ENCODE measurements at regions not wholly inside any gene's neighbourhood (a gene's known extent, or its start where the extent isn't known, plus 50 kb on each side); places are given as distances from the start of the nearest gene placed in this dataset.

DNA sequence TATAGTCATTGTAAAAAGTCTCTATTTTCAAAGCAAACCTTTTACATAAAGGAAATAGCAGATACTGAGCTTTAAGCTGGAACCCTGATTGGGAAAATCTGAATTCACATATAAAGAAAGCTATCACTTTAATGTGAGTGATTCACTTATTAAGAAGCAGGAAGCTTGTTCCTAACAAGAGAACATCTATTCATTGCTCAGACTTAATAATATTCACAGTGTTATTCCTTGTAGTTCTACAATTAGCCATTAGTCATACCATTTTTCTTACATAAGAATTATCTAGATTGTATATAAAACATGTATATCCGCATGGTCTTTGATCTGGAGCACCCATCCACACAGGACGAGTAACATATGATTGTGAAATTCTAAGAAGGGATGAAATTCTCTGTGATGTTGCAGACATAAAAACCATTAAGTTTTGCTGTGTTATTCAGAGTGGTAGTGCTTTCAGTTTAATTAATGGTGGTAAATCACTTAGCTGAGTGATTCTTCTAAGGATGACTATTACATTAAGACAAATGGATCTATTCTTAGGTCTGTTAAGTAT lies 71.1 kb upstream of the FOXQ1 start:
- CTCF ChIA-PET = no interaction called here
- Mint-ChIP-seq H3K9me3 (ENCODE audit: low read depth) (no peaks in the 10 kb centered on the region), H3K36me3 (no peaks in the 10 kb centered on the region), H3K4me1 (no peaks in the 10 kb centered on the region), H3K27ac (no peak overlapping the region), H3K4me3 (no peak overlapping the region), H3K27me3 (no peaks in the 10 kb centered on the region)
- ATAC-seq = no peak
- DNase-seq = no peak

DNA sequence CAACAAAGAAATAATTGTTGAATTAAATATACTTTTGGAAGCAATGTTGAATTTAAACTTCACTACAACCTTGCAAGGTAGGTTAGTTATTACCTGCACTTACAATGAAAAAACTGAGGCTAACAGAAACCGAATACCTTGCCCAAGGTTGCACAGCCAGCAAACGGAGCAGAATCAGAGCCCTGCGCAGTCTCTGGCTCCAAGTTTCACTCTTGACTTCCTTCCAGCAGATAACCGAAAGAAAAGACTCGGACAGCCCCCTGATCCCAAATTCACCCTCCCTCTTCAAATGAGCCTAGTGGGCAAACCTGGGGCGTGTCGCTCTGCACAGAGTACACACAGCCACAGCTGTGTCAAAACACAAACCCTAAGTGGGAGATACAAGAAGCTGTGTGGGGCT lies 72.1 kb upstream of the FOXQ1 start:
- DNase-seq (no peak), ATAC-seq (no peak)
- Mint-ChIP-seq H3K9me3 (ENCODE audit: low read depth) (no peaks in the 10 kb centered on the region), H3K36me3 (no peaks in the 10 kb centered on the region), H3K27ac (no peak overlapping the region), H3K27me3 (no peaks in the 10 kb centered on the region), H3K4me1 (no peaks in the 10 kb centered on the region), H3K4me3 (no peak overlapping the region)
- CTCF ChIA-PET = no interaction called here

DNA sequence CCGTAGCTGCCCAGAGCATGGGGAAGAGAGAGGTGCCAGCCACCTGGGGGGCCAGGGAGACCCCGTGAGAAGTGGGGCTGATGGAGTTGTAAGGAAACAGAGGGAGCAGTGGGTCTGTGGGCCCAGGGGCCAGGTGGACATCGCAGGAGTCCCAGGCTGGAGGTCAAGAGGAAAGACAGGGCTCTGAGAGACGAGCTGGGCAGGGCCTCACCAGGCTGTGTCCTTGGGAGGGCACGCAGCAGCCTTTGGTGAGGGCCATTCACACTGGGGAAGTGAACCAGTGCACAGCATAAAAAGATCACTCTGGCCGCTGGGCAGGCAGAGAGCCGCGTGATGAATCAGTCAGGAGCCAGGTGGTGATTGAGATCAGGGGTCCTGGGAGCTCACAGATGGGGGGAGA lies 73.9 kb upstream of the FOXQ1 start:
- Mint-ChIP-seq H3K4me1 (no peaks in the 10 kb centered on the region), H3K9me3 (ENCODE audit: low read depth) (no peaks in the 10 kb centered on the region)

GRCh38 chr6:1237636-1238035 lies 74.3 kb upstream of the FOXQ1 start:
- Mint-ChIP-seq H3K36me3 (no peaks in the 10 kb centered on the region), H3K9me3 (ENCODE audit: low read depth) (no peaks in the 10 kb centered on the region), H3K27me3 (no peaks in the 10 kb centered on the region), H3K4me1 (no peaks in the 10 kb centered on the region), H3K27ac (no peak overlapping the region), H3K4me3 (no peak overlapping the region)
- ATAC-seq = no peak
- no peak for DNase-seq
- CTCF ChIA-PET = no interaction called here

More for the DNA sequence above, 73.9 kb upstream of the FOXQ1 start:
- DNase-seq (no peak), ATAC-seq (no peak)
- Mint-ChIP-seq H3K4me3 (no peak overlapping the region), H3K36me3 (no peaks in the 10 kb centered on the region), H3K27me3 (no peaks in the 10 kb centered on the region), H3K27ac (no peak overlapping the region)
- CTCF ChIA-PET = no interaction called here

DNA sequence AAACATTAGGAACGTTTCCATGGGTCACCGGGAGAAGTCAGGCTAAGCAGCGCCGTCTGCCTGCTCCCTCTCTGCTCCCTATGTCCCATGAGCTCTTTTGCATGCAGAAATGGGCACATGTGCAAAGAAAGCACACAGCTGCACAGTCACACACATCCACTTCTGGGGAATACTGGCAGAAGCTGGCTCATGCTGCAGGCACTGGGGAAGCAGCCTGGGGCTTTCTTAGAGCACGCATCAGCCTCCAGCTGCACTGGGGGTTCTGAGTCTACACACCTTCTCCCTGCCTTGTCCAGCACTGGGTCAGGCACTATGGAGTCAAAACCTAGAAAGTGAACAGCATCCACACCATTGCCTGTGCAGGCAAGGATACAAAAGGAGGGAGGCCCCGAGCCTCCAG lies 76.1 kb upstream of the FOXQ1 start:
- Mint-ChIP-seq H3K27ac (no peak overlapping the region), H3K4me1 (no peaks in the 10 kb centered on the region), H3K27me3 (no peaks in the 10 kb centered on the region), H3K36me3 (no peaks in the 10 kb centered on the region), H3K4me3 (no peak overlapping the region), H3K9me3 (ENCODE audit: low read depth) (no peaks in the 10 kb centered on the region)
- DNase-seq (no peak), ATAC-seq (no peak)
- CTCF ChIA-PET = no interaction called here

GRCh38 chr6:1233924-1234323 lies 78.0 kb upstream of the FOXQ1 start:
- DNase-seq (no peak), ATAC-seq (no peak)
- Mint-ChIP-seq H3K4me1 (no peaks in the 10 kb centered on the region), H3K36me3 (no peaks in the 10 kb centered on the region), H3K9me3 (ENCODE audit: low read depth) (no peaks in the 10 kb centered on the region), H3K27me3 (no peaks in the 10 kb centered on the region), H3K27ac (no peak overlapping the region), H3K4me3 (no peak overlapping the region)
- CTCF ChIA-PET = no interaction called here

DNA sequence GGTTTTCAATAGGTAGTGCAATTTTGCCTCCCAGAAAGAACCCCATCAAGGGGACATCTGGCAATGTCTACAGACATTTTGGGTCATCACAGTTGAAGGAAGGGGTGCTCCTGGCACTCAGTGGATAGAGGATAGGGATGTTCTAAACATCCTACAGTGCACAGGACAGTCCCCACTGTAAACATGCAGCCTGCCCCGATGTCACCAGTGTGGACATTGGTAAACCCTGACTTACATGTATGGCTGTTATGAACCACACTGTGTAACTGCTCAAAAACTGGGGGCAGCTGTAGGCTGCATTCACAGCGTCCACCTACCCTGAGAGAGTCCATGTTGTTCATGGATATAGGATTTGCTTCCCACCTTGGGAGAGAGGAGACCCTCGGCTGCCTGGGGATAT lies 79.3 kb upstream of the FOXQ1 start:
- H3K27ac Mint-ChIP-seq = no peak overlapping the region
- H3K36me3 Mint-ChIP-seq = no peaks in the 10 kb centered on the region
- CTCF ChIA-PET = no interaction called here
- no peak for DNase-seq
- no peaks in the 10 kb centered on the region for H3K4me1 Mint-ChIP-seq
- no peak overlapping the region for H3K4me3 Mint-ChIP-seq
- no peaks in the 10 kb centered on the region for H3K27me3 Mint-ChIP-seq
- ATAC-seq = no peak
- no peaks in the 10 kb centered on the region for H3K9me3 Mint-ChIP-seq (ENCODE audit: low read depth)

GRCh38 chr6:1231941-1232340 lies 80.0 kb upstream of the FOXQ1 start:
- ATAC-seq = no peak
- Mint-ChIP-seq H3K27me3 (no peaks in the 10 kb centered on the region), H3K4me1 (no peaks in the 10 kb centered on the region), H3K4me3 (no peak overlapping the region), H3K9me3 (ENCODE audit: low read depth) (no peaks in the 10 kb centered on the region), H3K27ac (no peak overlapping the region), H3K36me3 (no peaks in the 10 kb centered on the region)
- CTCF ChIA-PET = no interaction called here
- no peak for DNase-seq

- Mint-ChIP-seq H3K36me3 (no peaks in the 10 kb centered on the region), H3K4me1 (no peaks in the 10 kb centered on the region), H3K4me3 (no peak overlapping the region), H3K27me3 (no peaks in the 10 kb centered on the region), H3K27ac (no peak overlapping the region), H3K9me3 (ENCODE audit: low read depth) (no peaks in the 10 kb centered on the region)
- no peak for DNase-seq
- ATAC-seq = no peak
- CTCF ChIA-PET = no interaction called here
These were observed 81.0 kb upstream of the FOXQ1 start for GRCh38 chr6:1230689-1231605.

DNA sequence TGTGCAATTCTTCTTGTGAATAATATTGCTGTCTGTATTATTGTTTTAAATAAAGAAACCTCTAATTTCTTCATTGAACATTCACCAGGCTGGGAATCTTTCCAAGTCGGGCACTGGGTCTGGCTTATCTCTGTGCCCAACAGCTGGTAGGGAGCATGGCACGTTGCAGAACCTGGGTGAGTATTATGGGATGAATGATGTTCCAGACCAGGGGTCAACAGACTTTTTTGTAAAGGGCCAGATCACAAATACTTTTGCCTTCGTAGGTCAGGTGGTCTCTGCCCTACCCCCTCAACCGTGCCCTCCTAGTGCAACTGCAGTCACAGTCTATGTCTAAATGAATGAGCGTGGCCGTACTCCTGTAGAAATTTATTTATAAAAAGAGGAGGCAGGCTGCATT lies 81.6 kb upstream of the FOXQ1 start:
- no peak overlapping the region for H3K27ac Mint-ChIP-seq
- CTCF ChIA-PET = no interaction called here
- H3K27me3 Mint-ChIP-seq = no peaks in the 10 kb centered on the region
- H3K9me3 Mint-ChIP-seq (ENCODE audit: low read depth) = no peaks in the 10 kb centered on the region
- DNase-seq (no peak), ATAC-seq (no peak)
- H3K4me3 Mint-ChIP-seq = no peak overlapping the region
- no peaks in the 10 kb centered on the region for H3K36me3 Mint-ChIP-seq
- H3K4me1 Mint-ChIP-seq = no peaks in the 10 kb centered on the region

DNA sequence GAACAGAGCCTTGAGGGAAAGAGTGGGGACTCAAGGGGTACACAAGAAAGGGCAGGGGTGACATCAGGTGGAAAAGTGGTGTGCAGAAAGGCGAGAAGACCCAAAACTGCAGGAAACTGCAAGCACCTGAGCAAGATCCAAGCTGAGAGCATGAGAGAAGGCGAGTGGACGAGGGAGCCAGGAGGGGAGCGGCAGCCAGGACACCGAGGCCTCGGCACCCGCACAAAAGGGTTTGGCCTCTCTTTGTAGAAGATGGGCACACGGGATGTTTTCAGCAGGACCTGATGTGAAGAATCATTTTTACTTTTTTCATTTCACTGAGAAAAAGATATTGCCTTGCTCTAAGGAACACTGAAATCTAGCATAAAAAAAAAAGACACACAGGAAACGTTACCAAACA lies 82.1 kb upstream of the FOXQ1 start:
- Mint-ChIP-seq H3K36me3 (no peaks in the 10 kb centered on the region), H3K27ac (no peak overlapping the region)
- ATAC-seq = no peak

DNA sequence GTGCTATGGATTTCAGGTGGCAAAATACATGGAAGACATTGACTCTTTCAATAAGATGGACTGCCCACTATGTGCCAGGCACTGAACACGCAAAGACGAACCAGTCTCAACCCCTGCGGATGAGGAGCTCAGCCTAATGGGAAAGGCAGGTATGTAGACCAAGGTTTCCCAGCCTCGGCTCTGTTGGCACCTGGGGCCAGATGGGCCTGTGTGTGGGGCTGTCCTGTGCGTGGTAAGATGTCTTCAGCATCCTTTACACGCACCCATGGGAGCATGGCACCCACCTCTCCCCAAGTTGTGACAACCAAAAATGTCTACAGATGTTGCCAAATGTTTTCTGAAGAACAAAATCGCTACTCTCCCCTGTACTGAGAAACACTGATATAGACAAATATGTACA lies 82.6 kb upstream of the FOXQ1 start:
- Mint-ChIP-seq H3K9me3 (ENCODE audit: low read depth) (no peaks in the 10 kb centered on the region), H3K27ac (no peak overlapping the region), H3K4me3 (no peak overlapping the region), H3K36me3 (no peaks in the 10 kb centered on the region), H3K4me1 (no peaks in the 10 kb centered on the region), H3K27me3 (no peaks in the 10 kb centered on the region)
- DNase-seq (no peak), ATAC-seq (no peak)
- CTCF ChIA-PET = no interaction called here

More for the DNA sequence above, 82.1 kb upstream of the FOXQ1 start:
- H3K9me3 Mint-ChIP-seq (ENCODE audit: low read depth) = no peaks in the 10 kb centered on the region
- no peaks in the 10 kb centered on the region for H3K4me1 Mint-ChIP-seq
- no peaks in the 10 kb centered on the region for H3K27me3 Mint-ChIP-seq
- DNase-seq = no peak
- CTCF ChIA-PET = no interaction called here
- no peak overlapping the region for H3K4me3 Mint-ChIP-seq

- H3K4me1 Mint-ChIP-seq = no peaks in the 10 kb centered on the region
- no peak overlapping the region for H3K4me3 Mint-ChIP-seq
- H3K27me3 Mint-ChIP-seq = no peaks in the 10 kb centered on the region
- no peaks in the 10 kb centered on the region for H3K36me3 Mint-ChIP-seq
- DNase-seq (no peak), ATAC-seq (no peak)
- CTCF ChIA-PET = no interaction called here
- no peak overlapping the region for H3K27ac Mint-ChIP-seq
- H3K9me3 Mint-ChIP-seq (ENCODE audit: low read depth) = no peaks in the 10 kb centered on the region
These were observed 83.1 kb upstream of the FOXQ1 start for GRCh38 chr6:1228754-1229191.

- Mint-ChIP-seq H3K36me3 (no peaks in the 10 kb centered on the region), H3K4me1 (no peaks in the 10 kb centered on the region), H3K27ac (no peak overlapping the region), H3K27me3 (no peaks in the 10 kb centered on the region), H3K4me3 (no peak overlapping the region), H3K9me3 (ENCODE audit: low read depth) (no peaks in the 10 kb centered on the region)
- DNase-seq (no peak), ATAC-seq (no peak)
- CTCF ChIA-PET = no interaction called here
These were observed 83.8 kb upstream of the FOXQ1 start for GRCh38 chr6:1227935-1228753.
